H1 (cell line): ENCODE measurements at regions not wholly inside any gene's neighbourhood (a gene's known extent, or its start where the extent isn't known, plus 50 kb on each side); places are given as distances from the start of the nearest gene placed in this dataset.

Experiments used
- CTCF ChIA-PET: fragments of 300-600 bp; sonication (Branson Sonifier 250); formaldehyde crosslinking; loops from one replicate; lab custom pipeline; 2021; ENCODE audit not compliant: partially characterized antibody; lab: Charles Lee
- POLR2A ChIA-PET: fragments of 300-600 bp; sonication (Branson Sonifier 250); formaldehyde crosslinking; loops from one replicate; lab custom pipeline; 2021; ENCODE audit warnings: inconsistent platforms; ENCODE audit not compliant: partially characterized antibody; lab: Charles Lee
- DNase-seq, 2 experiments: peaks; one replicate each; pipeline versions ENCODE4 v3.0.0 to v3.0.0-alpha.2; 2010 to 2022; ENCODE audit warnings: low spot score in 2 of 2, low read depth in 1 of 2, mixed read lengths in 1 of 2
- FAIRE-seq: peaks from 2 replicates; lab custom pipeline; 2011; peaks lifted over from hg19 to GRCh38; lab: Jason Lieb, UNC
- H2AFZ ChIP-seq: 2 replicates; pipeline ENCODE4 v1.8.1; 2012; ENCODE audit warnings: low read length, inconsistent platforms
- H2AK5ac ChIP-seq: 2 replicates; pipeline ENCODE4 v1.6.1; 2013; ENCODE audit warnings: low read depth, low read length
- H2BK120ac ChIP-seq: replicated peaks from 2 replicates; pipeline ENCODE3; 2013; ENCODE audit warnings: low read depth, low read length, inconsistent platforms
- H2BK12ac ChIP-seq: 2 replicates; pipeline ENCODE4 v1.6.1; 2013; ENCODE audit warnings: low read depth, low read length
- H2BK15ac ChIP-seq: 2 replicates; pipeline ENCODE4 v1.6.1; 2013; ENCODE audit warnings: low read length
- H2BK20ac ChIP-seq: 2 replicates; pipeline ENCODE4 v1.6.1; 2013; ENCODE audit warnings: low read length
- H2BK5ac ChIP-seq: 2 replicates; pipeline ENCODE4 v1.6.1; 2013; ENCODE audit warnings: low read depth, low read length
- H3K14ac ChIP-seq: 2 replicates; pipeline ENCODE4 v1.6.1; 2013; ENCODE audit warnings: inconsistent platforms; ENCODE audit not compliant: insufficient read length
- H3K18ac ChIP-seq: 2 replicates; pipeline ENCODE4 v1.6.1; 2013; ENCODE audit warnings: low read length; ENCODE audit errors: extremely low read depth
- H3K23ac ChIP-seq: 2 replicates; pipeline ENCODE4 v1.6.1; 2013; ENCODE audit warnings: inconsistent platforms; ENCODE audit not compliant: insufficient read length
- H3K23me2 ChIP-seq: 2 replicates; pipeline ENCODE4 v1.6.1; 2013; ENCODE audit warnings: low read depth, low read length
- H3K27ac ChIP-seq: 2 replicates; pipeline ENCODE4 v1.6.1; 2011; ENCODE audit warnings: low read depth, low read length, inconsistent platforms
- H3K27me3 ChIP-seq, 4 experiments: replicated peaks in 1 of 4; 1 replicate in 1 of 4; 2 replicates in 3 of 4; pipeline versions ENCODE4 v1.6.1 to v1.8.1; 2011 to 2013; ENCODE audit warnings: low read length in 3 of 4, mild to moderate bottlenecking in 3 of 4, inconsistent platforms in 2 of 4, mixed read lengths in 2 of 4, moderate library complexity in 1 of 4; ENCODE audit not compliant: control insufficient read depth in 3 of 4, insufficient read depth in 3 of 4; ENCODE audit errors: extremely low read depth in 1 of 4
- H3K36me3 ChIP-seq, 4 experiments: 2 replicates each; pipeline versions ENCODE4 v1.6.1 to v1.8.1; 2011 to 2013; ENCODE audit warnings: mild to moderate bottlenecking in 4 of 4, low read length in 3 of 4, moderate library complexity in 2 of 4, control low read depth in 1 of 4, inconsistent platforms in 1 of 4; ENCODE audit not compliant: insufficient read depth in 4 of 4, control insufficient read depth in 2 of 4
- H3K4ac ChIP-seq: replicated peaks from 2 replicates; pipeline ENCODE3; 2013; ENCODE audit warnings: low read length, low read depth, mixed read lengths, inconsistent platforms; ENCODE audit not compliant: insufficient read length
- H3K4me1 ChIP-seq, 4 experiments: replicated peaks in 1 of 4; 1 replicate in 1 of 4; 2 replicates in 3 of 4; pipeline versions ENCODE4 v1.6.1 to v1.8.1; 2011 to 2013; ENCODE audit warnings: low read length in 3 of 4, inconsistent platforms in 2 of 4, mixed read lengths in 1 of 4; ENCODE audit not compliant: insufficient read depth in 4 of 4, control insufficient read depth in 3 of 4
- H3K4me2 ChIP-seq, 2 experiments: 2 replicates each; pipeline versions ENCODE4 v1.6.1 to v1.8.1; 2011 to 2013; ENCODE audit warnings: low read depth in 2 of 2, low read length in 2 of 2, control low read depth in 1 of 2, inconsistent platforms in 1 of 2, mild to moderate bottlenecking in 1 of 2; ENCODE audit not compliant: insufficient read depth in 1 of 2
- H3K4me3 ChIP-seq, 4 experiments: fragments of 200-600, 300-600 bp in 1 of 4; sonication (generic), shearing (Covaris generic), sonication (Bioruptor Twin) in 1 of 4; 2 replicates each; pipeline versions ENCODE4 v1.5.1 to v1.8.1; 2011 to 2016; ENCODE audit warnings: low read length in 4 of 4, low read depth in 3 of 4, control low read depth in 2 of 4, inconsistent platforms in 2 of 4, mild to moderate bottlenecking in 2 of 4, mixed read lengths in 1 of 4, moderate library complexity in 1 of 4; ENCODE audit not compliant: insufficient read depth in 2 of 4; ENCODE audit errors: extremely low read depth in 1 of 4
- H3K56ac ChIP-seq: replicated peaks from 2 replicates; pipeline ENCODE3; 2013; ENCODE audit warnings: low read depth, mild to moderate bottlenecking, mixed read lengths, low read length, inconsistent platforms; ENCODE audit not compliant: insufficient read length
- H3K79me1 ChIP-seq: 2 replicates; pipeline ENCODE4 v1.6.1; 2013; ENCODE audit warnings: low read depth, low read length, control low read depth
- H3K79me2 ChIP-seq, 2 experiments: 2 replicates each; pipeline versions ENCODE4 v1.6.1 to v1.8.1; 2012 to 2013; ENCODE audit warnings: low read length in 2 of 2, mild to moderate bottlenecking in 2 of 2, inconsistent platforms in 1 of 2; ENCODE audit not compliant: insufficient read depth in 2 of 2, control insufficient read depth in 1 of 2
- H3K9ac ChIP-seq, 4 experiments: replicated peaks in 1 of 4; 1 replicate in 1 of 4; 2 replicates in 3 of 4; pipeline versions ENCODE4 v1.6.1 to v1.8.1; 2011 to 2013; ENCODE audit warnings: low read depth in 3 of 4, low read length in 3 of 4, control low read depth in 2 of 4, mild to moderate bottlenecking in 2 of 4, moderate library complexity in 2 of 4, inconsistent platforms in 1 of 4; ENCODE audit errors: extremely low read depth in 1 of 4
- H3K9me3 ChIP-seq, 2 experiments: 2 replicates each; pipeline versions ENCODE4 v1.6.1 to v1.8.1; 2012 to 2013; ENCODE audit warnings: mild to moderate bottlenecking in 2 of 2, moderate library complexity in 2 of 2, control low read depth in 1 of 2, inconsistent platforms in 1 of 2, low read depth in 1 of 2, low read length in 1 of 2, mixed read lengths in 1 of 2; ENCODE audit not compliant: insufficient read depth in 2 of 2
- H4K20me1 ChIP-seq, 2 experiments: replicated peaks in 1 of 2; 2 replicates each; pipeline versions ENCODE3 to v1.8.1; 2011 to 2013; ENCODE audit warnings: inconsistent platforms in 2 of 2, low read length in 2 of 2, mild to moderate bottlenecking in 1 of 2; ENCODE audit not compliant: insufficient read depth in 2 of 2, control insufficient read depth in 1 of 2
- H4K5ac ChIP-seq: 2 replicates; pipeline ENCODE4 v1.6.1; 2013; ENCODE audit warnings: low read length, low read depth, mixed read lengths, inconsistent platforms; ENCODE audit not compliant: insufficient read length
- H4K8ac ChIP-seq: 2 replicates; pipeline ENCODE4 v1.8.0; 2013; ENCODE audit warnings: mild to moderate bottlenecking, moderate library complexity, low read length, inconsistent platforms; ENCODE audit not compliant: insufficient read depth; ENCODE audit errors: extremely low read depth
- H4K91ac ChIP-seq: replicated peaks from 2 replicates; pipeline ENCODE3; 2013; ENCODE audit warnings: low read length, mixed read lengths, inconsistent platforms; ENCODE audit not compliant: insufficient read length
- BACH1 ChIP-seq: IDR thresholded peaks from 2 replicates; pipeline ENCODE4 v1.6.1; 2012; ENCODE audit warnings: low read length, improper control_type of control experiment
- CBX8 ChIP-seq: fragments of 300-800, 300-1000 bp; sonication (generic); IDR thresholded peaks from 2 replicates; pipeline ENCODE4 v1.7.1; 2016; ENCODE audit warnings: low read depth, low read length, borderline replicate concordance
- CREB1 ChIP-seq: IDR thresholded peaks from 2 replicates; pipeline ENCODE4 v1.6.1; 2012; ENCODE audit warnings: inconsistent platforms
- GABPA ChIP-seq: IDR thresholded peaks from 2 replicates; pipeline ENCODE4 v1.6.1; 2011; ENCODE audit warnings: mild to moderate bottlenecking, low read length, moderate library complexity, borderline replicate concordance; ENCODE audit not compliant: insufficient read depth
- KDM1A ChIP-seq: fragments of 200-600, 300-600 bp; sonication (generic); IDR thresholded peaks from 2 replicates; pipeline ENCODE4 v1.7.1; 2016; ENCODE audit warnings: mild to moderate bottlenecking, low read length, borderline replicate concordance
- KDM4A ChIP-seq: IDR thresholded peaks from one replicate; pipeline ENCODE4 v1.7.1; 2012; ENCODE audit warnings: low read depth, mild to moderate bottlenecking, moderate library complexity, low read length, inconsistent platforms; ENCODE audit not compliant: severe bottlenecking
- MAFK ChIP-seq: IDR thresholded peaks from 2 replicates; pipeline ENCODE4 v1.6.1; 2012; ENCODE audit warnings: low read depth, mild to moderate bottlenecking, improper control_type of control experiment, low read length
- NANOG ChIP-seq: IDR thresholded peaks from 2 replicates; pipeline ENCODE4 v1.6.1; 2011; ENCODE audit warnings: low read length, low read depth, mild to moderate bottlenecking, inconsistent platforms; ENCODE audit not compliant: insufficient read depth, poor library complexity, severe bottlenecking
- RXRA ChIP-seq: IDR thresholded peaks from 2 replicates; pipeline ENCODE4 v1.6.1; 2011; ENCODE audit warnings: low read depth, mild to moderate bottlenecking, low read length, moderate library complexity; ENCODE audit not compliant: insufficient read depth
- SIN3A ChIP-seq, 2 experiments: IDR thresholded peaks in 1 of 2; conservative IDR thresholded peaks in 1 of 2; 2 replicates each; pipeline ENCODE4 v1.6.1; 2011 to 2012; ENCODE audit warnings: low read length in 2 of 2, improper control_type of control experiment in 1 of 2, low read depth in 1 of 2, mild to moderate bottlenecking in 1 of 2
- TAF7 ChIP-seq: optimal IDR thresholded peaks from 2 replicates; pipeline ENCODE3; 2011; ENCODE audit warnings: low read depth, mild to moderate bottlenecking, inconsistent platforms, low read length, moderate library complexity, borderline replicate concordance
- TCF12 ChIP-seq: IDR thresholded peaks from 2 replicates; pipeline ENCODE4 v1.6.1; 2011; ENCODE audit warnings: low read depth, mild to moderate bottlenecking, low read length
- WGBS, 2 experiments: shearing (Covaris generic) in 1 of 2; methylation state at CpG; one replicate each; pipeline versions ENCODE4 v1.1.6 to v1.1.7; 2013 to 2015; ENCODE audit warnings: low lambda C conversion rate in 2 of 2, mixed read lengths in 2 of 2, inconsistent platforms in 1 of 2, low coverage in 1 of 2, missing lambda C conversion rate in 1 of 2; ENCODE audit not compliant: insufficient replicate concordance in 2 of 2, insufficient coverage in 1 of 2, insufficient read length in 1 of 2; ENCODE audit errors: extremely low coverage in 1 of 2, missing lambda C conversion rate in 1 of 2; 5-methylcytosine and 5-hydroxymethylcytosine counted together
- TF ChIP-seq, protein P1 (sequence below): IDR thresholded peaks from 2 replicates; pipeline ENCODE4 v1.6.1; 2011; ENCODE audit warnings: low read length, improper control_type of control experiment

DNA sequence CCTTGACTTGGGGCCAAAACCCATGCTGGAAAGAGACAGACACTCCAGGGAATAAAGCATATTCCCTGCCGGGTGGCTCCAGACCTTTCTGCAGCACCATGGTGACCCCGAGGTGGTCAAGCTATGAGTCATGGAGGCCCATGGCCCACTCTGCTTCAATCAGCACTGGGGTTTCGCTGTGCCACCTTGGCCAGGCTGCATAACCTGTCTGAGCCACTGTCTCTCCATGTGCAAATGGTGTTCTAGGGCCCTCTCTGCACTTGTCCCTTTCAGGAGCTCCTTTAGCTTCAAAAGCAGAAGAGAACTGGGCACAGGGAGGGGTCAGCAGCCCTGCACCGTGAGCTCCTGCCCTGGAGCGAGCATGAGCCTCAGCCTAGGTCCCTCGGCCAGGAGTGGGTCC is 410.1 kb downstream of the SHANK2 start:
- Histone ChIP-seq H4K8ac (no peak overlapping the region), H3K18ac (no peak overlapping the region), H3K79me2 (no peaks in the 10 kb centered on the region), H4K20me1 (peaks cover 4 to 6% of the 10 kb centered on the region in 2 experiments), H2BK15ac (no peak overlapping the region), H4K91ac (no peak overlapping the region), H3K9ac (no peak overlapping the region), H3K36me3 (no peaks in the 10 kb centered on the region), H4K5ac (no peak overlapping the region), H2BK5ac (no peak overlapping the region), H2BK20ac (no peak overlapping the region), H3K56ac (no peak overlapping the region), H3K9me3 (no peaks in the 10 kb centered on the region), H2AFZ (no peak overlapping the region), H3K23me2 (no peaks in the 10 kb centered on the region), H3K27me3 (no peaks in the 10 kb centered on the region), H3K23ac (no peak overlapping the region), H2BK12ac (no peak overlapping the region), H3K14ac (no peak overlapping the region), H2BK120ac (no peak overlapping the region), H3K4ac (peak overlapping the region; percentile 53), H3K4me3 (no peak overlapping the region), H3K79me1 (no peaks in the 10 kb centered on the region; the same call in none of the 2 replicates), H3K4me2 (no peak overlapping the region), H3K27ac (no peak overlapping the region), H3K4me1 (no peaks in the 10 kb centered on the region; a peak in 1 of 7 replicates), H2AK5ac (no peak overlapping the region)
- FAIRE-seq = no peak
- CTCF ChIA-PET = interaction anchor here (0.7 to 1.5 kb wide), 5 partner anchors 9 to 101 kb away, joined by 3 to 7 read pairs (median 4); no protein-coding TSS in a partner anchor
- POLR2A ChIA-PET = no interaction called here
- TF ChIP-seq NANOG (no peak), RXRA (no peak), KDM4A (no peak), CREB1 (no peak), GABPA (no peak), MAFK (no peak), TAF7 (no peak), SIN3A (conservative IDR thresholded peaks at IDR 0.05 in 1 of 2, IDR thresholded peaks at IDR 0.05 in 1 of 2; ENCODE audit: low read depth in 1 of 2, low read length in 2 of 2) (no peak), KDM1A (no peak), BACH1 (no peak), TCF12 (no peak), CBX8 (no peak)
- TF ChIP-seq, protein P1, sequence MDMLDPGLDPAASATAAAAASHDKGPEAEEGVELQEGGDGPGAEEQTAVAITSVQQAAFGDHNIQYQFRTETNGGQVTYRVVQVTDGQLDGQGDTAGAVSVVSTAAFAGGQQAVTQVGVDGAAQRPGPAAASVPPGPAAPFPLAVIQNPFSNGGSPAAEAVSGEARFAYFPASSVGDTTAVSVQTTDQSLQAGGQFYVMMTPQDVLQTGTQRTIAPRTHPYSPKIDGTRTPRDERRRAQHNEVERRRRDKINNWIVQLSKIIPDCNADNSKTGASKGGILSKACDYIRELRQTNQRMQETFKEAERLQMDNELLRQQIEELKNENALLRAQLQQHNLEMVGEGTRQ = no peak
- whole genome bisulfite sequencing, 2 experiments = 93% methylated on average over 6 of the region's 6 CpGs; no CpG with 5 or more reads in 1 of the 2 experiments
- no peak for DNase-seq
